NCI-H226 (cell line): ENCODE measurements at regions not wholly inside any gene's neighbourhood (a gene's known extent, or its start where the extent isn't known, plus 50 kb on each side); places are given as distances from the start of the nearest gene placed in this dataset.
"Not testable (repeated sequence)": the region's sequence is repeated elsewhere in the genome, so short reads cannot be mapped to it uniquely, and the experiment has no call there.

Experiments
- DNase-seq: peaks from one replicate; pipeline ENCODE4 v3.0.0-alpha.2; 2015

- DNase-seq: no peak
Observed at GRCh38 chr9:25025156-25025555, 479.5 kb upstream of the IZUMO3 start.

DNA sequence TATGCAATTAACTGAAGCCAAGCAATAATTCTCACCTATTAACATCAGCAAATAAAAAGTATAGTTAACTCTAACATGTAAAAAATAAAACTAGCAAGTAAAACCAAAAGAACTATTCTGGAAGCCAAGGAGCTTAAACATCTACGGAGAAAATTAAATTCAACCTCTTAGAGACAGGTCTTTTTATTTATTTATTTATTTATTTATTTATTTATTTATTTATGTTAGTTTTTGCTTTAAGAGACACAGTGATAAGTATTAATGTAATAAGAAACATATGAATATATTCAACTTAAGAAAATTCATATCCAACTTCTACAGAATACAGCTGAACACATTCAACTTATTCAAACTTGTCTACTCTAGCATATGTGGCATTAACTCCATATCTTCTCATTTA is 472.1 kb upstream of the IZUMO3 start:
- no peak for DNase-seq

- no peak for DNase-seq
Observed at GRCh38 chr9:25010027-25010662, 464.4 kb upstream of the IZUMO3 start.

DNA sequence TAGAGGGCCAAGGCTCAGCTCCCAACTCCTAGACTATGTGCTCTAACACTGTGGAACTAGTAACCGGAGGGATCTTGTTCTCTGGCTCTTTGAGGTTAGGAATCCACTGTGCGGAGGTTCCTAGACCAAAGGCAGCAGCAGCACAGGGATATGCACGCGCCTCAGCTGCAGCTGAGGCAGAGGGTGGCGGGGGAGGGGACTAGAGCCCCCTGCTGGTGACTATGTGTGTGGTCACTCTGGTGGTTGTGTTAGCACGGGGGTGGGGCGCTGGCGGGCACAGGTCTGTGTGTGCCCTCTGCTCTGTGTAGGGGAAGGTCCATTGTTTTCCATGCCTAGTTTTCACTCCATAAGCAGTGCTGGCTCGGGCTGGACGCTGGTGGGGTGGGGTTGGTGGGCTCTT is 458.0 kb upstream of the IZUMO3 start:
- no peak for DNase-seq

DNA sequence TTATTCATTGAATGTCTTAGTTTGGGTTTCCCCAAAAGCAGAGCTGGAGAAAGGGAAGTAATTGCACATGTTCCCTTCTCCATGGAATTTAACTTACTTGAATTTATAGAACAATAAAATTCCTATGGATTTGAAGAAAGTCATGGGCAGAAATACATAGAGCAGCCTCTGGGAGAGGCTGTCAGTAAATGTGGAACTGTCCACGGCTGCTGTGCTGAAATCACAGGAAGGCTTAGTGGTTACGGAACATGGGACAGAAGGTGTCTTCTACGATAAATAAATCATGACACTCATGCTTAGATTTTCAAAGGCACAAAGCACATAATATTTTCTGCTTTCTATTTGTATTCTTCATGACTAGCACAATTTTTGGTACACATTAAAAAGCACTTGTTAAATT is 440.6 kb upstream of the IZUMO3 start:
- DNase-seq: no peak

GRCh38 chr9:24970780-24971179 is 425.1 kb upstream of the IZUMO3 start:
- DNase-seq: not testable (repeated sequence)

DNA sequence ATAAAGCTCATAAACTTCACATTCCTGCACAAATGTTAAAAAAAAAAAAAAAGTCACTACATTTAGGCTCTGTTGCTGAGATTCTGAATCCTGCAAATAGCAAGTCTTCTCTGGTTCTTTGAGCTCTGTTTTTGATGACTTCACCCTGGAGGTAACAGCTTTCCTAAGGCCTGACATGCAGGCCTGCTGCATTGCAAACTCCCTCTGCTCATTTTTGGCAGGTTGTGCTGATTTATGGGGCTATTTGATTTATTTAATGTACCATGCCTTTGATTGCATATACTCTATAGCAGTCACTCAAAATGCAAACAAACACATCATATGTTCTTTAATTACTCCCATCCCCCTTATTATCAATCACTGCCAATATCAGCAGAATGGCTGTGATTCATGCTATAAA is 416.1 kb upstream of the IZUMO3 start:
- DNase-seq: no peak

GRCh38 chr9:24953070-24953469 is 407.4 kb upstream of the IZUMO3 start:
- no peak for DNase-seq

DNA sequence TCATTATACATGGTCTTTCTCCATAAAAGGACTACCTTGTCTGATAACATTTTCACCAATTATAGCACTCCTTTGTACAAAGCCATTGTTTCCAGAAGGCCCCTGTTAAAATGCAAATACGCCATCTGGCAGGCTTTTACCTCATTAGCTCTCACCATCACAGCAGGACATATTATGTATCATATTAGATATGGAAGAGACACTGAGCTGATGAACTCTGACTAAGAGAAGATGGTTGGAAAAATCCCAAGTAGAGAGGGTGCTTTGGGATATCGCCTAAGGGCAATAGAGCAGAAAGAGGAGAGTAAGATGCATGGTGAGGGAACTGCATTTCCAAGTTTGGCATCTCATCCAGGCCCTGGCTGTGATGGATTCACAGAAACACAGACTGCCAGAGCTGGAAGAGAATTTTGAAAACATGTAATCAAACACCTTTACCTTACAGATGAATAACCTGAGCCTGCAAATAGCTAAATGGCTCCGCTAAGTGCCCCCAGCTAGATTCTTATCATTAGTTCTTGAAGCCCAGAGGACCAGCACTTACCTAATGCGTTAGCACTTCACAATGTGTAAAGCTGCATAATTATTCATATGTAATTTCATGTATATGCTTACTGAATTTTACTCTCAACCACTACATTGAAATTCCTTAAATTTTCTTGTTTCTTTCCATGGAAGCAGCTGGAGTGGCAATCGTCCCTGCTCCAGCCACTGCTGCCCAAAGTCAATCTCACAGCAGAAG is 393.6 kb upstream of the IZUMO3 start:
- no peak for DNase-seq

GRCh38 chr9:24936117-24936516 is 390.4 kb upstream of the IZUMO3 start:
- no peak for DNase-seq

DNA sequence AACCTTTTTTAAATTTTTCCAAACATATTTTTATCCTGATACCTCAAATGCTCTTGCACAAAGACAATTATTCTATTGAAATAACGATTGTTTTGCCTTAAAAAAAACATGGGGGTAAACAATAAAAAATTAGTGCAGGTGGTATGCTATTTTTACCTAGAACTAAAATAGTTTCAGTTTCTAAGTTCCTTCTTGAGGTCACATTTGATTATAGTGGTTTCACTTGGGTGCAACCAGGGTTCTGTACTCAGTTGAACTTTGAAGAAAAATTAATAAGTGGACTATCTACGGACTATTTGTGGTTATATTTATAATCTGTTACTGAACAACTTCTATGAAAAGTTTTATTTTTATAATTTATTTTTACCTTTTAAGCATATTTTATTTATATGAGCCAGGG is 387.1 kb upstream of the IZUMO3 start:
- DNase-seq: no peak

DNA sequence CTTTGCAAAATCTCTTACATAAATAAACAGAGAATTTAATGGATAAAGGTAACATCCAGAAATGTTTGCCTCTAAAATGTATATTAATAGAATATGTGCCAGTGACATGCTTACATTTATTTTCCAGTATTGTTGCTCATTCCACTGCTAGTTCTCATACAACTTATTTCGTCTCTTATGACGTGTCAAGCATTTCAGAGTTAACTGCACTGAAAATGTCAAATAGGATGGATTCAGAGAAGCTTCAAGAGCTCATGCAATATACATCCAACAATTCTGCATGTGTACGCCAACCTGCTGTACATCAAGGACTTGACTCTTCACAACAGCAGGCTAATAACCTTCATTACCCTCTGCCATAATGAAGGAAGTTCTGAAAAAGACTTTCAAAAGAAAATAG is 386.2 kb upstream of the IZUMO3 start:
- no peak for DNase-seq

GRCh38 chr9:24912767-24913166 is 367.1 kb upstream of the IZUMO3 start:
- DNase-seq: no peak

DNA sequence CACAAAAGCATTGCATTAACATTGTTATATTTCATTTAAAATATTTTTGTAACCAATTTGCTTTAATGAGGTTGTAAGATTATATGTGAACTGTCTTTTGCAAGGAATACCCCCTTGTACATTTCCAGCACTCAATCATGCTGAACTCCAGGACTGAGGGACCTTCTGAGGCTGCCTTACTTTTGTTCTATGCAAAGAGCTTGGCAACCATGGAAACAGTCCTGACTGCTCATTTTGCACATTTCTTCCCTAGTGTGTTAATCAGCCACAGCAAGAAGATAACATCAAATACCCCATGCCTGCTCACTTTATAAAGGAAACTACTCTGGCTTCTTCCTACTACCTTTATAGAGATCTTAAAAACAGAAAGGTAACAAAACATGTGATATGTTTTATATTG is 355.6 kb upstream of the IZUMO3 start:
- no peak for DNase-seq

GRCh38 chr9:24900179-24900578 is 354.5 kb upstream of the IZUMO3 start:
- DNase-seq: no peak

DNA sequence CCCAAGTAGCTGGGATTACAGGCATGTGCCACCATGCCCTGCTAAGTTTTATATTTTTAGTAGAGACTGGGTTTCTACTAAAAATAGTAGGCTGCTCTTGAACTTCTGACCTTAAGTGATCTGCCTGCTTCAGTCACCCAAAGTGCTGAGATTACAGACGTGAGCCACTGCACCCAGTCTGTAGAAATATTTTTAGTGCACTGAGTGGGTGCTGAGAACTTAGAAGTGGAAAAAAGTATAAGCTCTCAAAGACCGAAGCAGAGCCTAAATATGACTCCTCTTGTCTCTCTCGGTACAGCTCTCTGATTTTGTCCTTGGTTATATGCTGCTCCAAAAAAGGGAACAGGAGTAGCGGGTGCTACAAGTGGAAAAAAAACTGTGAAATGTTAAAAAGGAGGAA is 353.8 kb upstream of the IZUMO3 start:
- no peak for DNase-seq

DNA sequence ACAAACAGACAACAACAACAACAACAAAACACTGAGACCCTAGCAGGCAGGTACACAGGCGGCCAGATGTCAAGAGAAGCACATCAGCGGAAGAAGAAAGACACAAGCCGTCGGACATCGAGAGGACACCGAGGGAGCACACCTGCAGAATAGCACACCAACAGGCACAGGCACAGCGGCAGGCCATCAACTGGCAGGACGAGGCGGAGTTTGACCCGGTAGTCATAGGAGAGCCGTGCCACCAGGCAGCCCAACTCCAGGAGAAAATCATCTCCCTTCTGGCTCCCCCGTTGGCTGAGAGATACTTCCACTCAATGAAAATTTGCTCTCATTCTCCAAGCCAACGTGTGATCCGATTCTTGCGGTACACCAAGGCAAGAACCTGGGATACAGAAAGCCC is 352.1 kb upstream of the IZUMO3 start:
- DNase-seq: no peak

DNA sequence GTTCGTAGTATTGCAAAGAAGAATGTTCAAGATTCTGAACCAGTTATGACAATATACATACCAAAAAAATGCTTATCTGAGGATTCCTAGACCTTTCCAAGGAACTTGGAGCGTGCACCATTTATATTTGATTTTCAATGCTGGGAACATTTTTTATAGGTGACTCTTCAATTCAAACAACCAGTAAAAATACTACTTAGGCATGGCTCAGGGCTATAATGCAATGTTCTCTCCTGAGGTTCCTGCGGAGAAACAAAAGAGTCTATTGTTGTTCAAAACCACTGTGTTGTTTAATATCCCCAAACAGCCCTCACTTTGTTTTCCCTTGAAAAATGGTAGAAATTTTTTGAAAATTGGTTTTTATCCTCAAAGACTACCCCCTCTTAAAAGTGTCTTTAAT is 335.7 kb upstream of the IZUMO3 start:
- no peak for DNase-seq

DNA sequence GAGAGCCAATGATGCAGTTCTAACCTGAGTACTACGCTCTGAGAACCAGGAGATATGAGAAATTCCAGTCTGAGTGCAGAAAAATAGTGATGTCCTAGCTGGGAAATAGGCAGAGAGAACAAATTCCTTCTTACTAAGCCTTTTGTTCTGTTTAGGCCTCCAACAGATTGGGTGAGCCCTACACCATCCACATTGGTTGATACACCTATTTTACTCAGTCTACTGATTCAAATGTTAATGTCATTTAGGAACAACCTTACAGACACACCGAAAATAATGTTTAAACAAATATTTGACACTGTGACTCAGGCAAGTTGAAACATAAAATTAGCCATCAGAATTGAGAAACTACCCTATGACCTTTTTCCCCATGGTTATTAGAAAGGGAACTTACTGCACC is 333.9 kb upstream of the IZUMO3 start:
- no peak for DNase-seq

GRCh38 chr9:24856601-24857000 is 310.9 kb upstream of the IZUMO3 start:
- not testable (repeated sequence) for DNase-seq

- DNase-seq: no peak
Observed at GRCh38 chr9:24846248-24846912, 300.7 kb upstream of the IZUMO3 start.

GRCh38 chr9:24844217-24844616 is 298.5 kb upstream of the IZUMO3 start:
- no peak for DNase-seq

- DNase-seq: no peak
Observed at GRCh38 chr9:24841993-24842392, 296.3 kb upstream of the IZUMO3 start.

DNA sequence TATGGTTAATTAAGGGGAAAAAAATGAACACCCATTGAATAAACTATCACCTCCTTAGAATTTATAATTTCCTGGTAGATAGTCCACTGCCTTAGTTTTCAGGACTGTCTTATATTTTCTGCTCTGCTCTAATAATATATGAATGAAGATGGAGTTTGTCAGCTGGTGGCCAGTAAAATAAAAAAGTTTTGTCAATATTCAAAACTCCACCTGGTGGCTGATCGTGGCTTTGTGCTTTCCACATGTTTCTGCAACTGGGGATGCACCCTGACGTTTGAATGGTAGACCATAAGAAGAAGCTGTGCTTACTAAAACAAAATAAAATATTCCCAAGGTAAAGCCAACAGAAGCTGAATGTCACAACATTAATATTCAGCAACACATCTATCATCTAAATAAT is 286.6 kb upstream of the IZUMO3 start:
- DNase-seq: no peak
